OCI-LY7 (cell line): ENCODE measurements at regions not wholly inside any gene's neighbourhood (a gene's known extent, or its start where the extent isn't known, plus 50 kb on each side); places are given as distances from the start of the nearest gene placed in this dataset.

Experiments
- BruUV-seq: library from RNA; stranded (reverse); fragments of 400-500 nt; replicated peaks from 2 replicates; lab custom pipeline; 2021; lab: Mats Ljungman, UMichigan
- CTCF ChIA-PET: fragments of 300-600 bp; sonication (Branson Sonifier 250); formaldehyde crosslinking; loops from one replicate; lab custom pipeline; 2022; ENCODE audit warnings: antibody characterized with exemption; ENCODE audit not compliant: unreplicated experiment; lab: Charles Lee
- POLR2A ChIA-PET: fragments of 300-600 bp; sonication (Branson Sonifier 250); formaldehyde crosslinking; loops from one replicate; lab custom pipeline; 2022; ENCODE audit warnings: antibody characterized with exemption; lab: Charles Lee
- DNase-seq: peaks from one replicate; pipeline ENCODE4 v3.0.0-alpha.2; 2015; ENCODE audit warnings: low spot score
- H2AFZ ChIP-seq: fragments of 200-600 bp; sonication (generic), shearing (Covaris generic); 2 replicates; pipeline ENCODE4 v1.6.1; 2014; ENCODE audit warnings: mild to moderate bottlenecking, antibody characterized with exemption, low read length, moderate library complexity
- H3K27ac ChIP-seq: fragments of 200-600 bp; sonication (generic); 2 replicates; pipeline ENCODE4 v1.5.1; 2014; ENCODE audit warnings: mixed run types, low read depth, mild to moderate bottlenecking, moderate library complexity, low read length, inconsistent platforms; ENCODE audit not compliant: poor library complexity, severe bottlenecking
- H3K36me3 ChIP-seq: fragments of 200-600 bp; sonication (generic); 2 replicates; pipeline ENCODE4 v1.6.1; 2014; ENCODE audit warnings: mild to moderate bottlenecking, antibody characterized with exemption, low read length, moderate library complexity, mixed read lengths; ENCODE audit not compliant: insufficient read depth
- H3K4me1 ChIP-seq: fragments of 200-600 bp; sonication (generic); 2 replicates; pipeline ENCODE4 v1.5.1; 2014; ENCODE audit warnings: mild to moderate bottlenecking, low read length; ENCODE audit not compliant: insufficient read depth, poor library complexity, severe bottlenecking
- H3K4me2 ChIP-seq: fragments of 200-600 bp; sonication (generic); 2 replicates; pipeline ENCODE4 v1.6.1; 2014; ENCODE audit warnings: mild to moderate bottlenecking, low read length
- H3K4me3 ChIP-seq: fragments of 200-600 bp; sonication (generic); 2 replicates; pipeline ENCODE4 v1.5.1; 2014; ENCODE audit warnings: mild to moderate bottlenecking, low read depth, low read length; ENCODE audit not compliant: poor library complexity, severe bottlenecking
- H3K79me2 ChIP-seq: fragments of 200-600 bp; sonication (generic); 2 replicates; pipeline ENCODE4 v1.6.1; 2016; ENCODE audit warnings: low read depth, mild to moderate bottlenecking, low read length, moderate library complexity, mixed read lengths; ENCODE audit not compliant: insufficient read depth
- H3K9me2 ChIP-seq: fragments of 200-600 bp; sonication (generic); 2 replicates; pipeline ENCODE4 v1.6.1; 2016; ENCODE audit warnings: mild to moderate bottlenecking, low read length, mixed read lengths; ENCODE audit not compliant: insufficient read depth
- H3K9me3 ChIP-seq: fragments of 200-600 bp; sonication (generic); 2 replicates; pipeline ENCODE4 v1.6.1; 2014; ENCODE audit warnings: mild to moderate bottlenecking, mixed run types, low read length, mixed read lengths
- H4K20me1 ChIP-seq: fragments of 200-600 bp; sonication (generic); 2 replicates; pipeline ENCODE4 v1.6.1; 2014; ENCODE audit warnings: mild to moderate bottlenecking, antibody characterized with exemption, low read length, moderate library complexity, mixed read lengths; ENCODE audit not compliant: insufficient read depth
- EZH2phosphoT487 ChIP-seq: fragments of 200-600 bp; sonication (generic); IDR thresholded peaks from 2 replicates; pipeline ENCODE4 v1.6.1; 2018; ENCODE audit warnings: low read depth, borderline replicate concordance, mild to moderate bottlenecking, mixed run types, antibody characterized with exemption, low read length, moderate library complexity, mixed read lengths
- intact Hi-C: fragments of 100-400 bp; cut with micrococcal nuclease; formaldehyde crosslinking; loops from one replicate; pipeline ENCODE4 v1.10.0; 2022; ENCODE audit not compliant: unreplicated experiment
- TF ChIP-seq, protein P1 (sequence below): fragments of 200-600 bp; sonication (generic); conservative IDR thresholded peaks from 2 replicates; pipeline ENCODE4 v1.5.1; 2014; ENCODE audit warnings: mild to moderate bottlenecking, antibody characterized with exemption, low read length, moderate library complexity, mixed read lengths

DNA sequence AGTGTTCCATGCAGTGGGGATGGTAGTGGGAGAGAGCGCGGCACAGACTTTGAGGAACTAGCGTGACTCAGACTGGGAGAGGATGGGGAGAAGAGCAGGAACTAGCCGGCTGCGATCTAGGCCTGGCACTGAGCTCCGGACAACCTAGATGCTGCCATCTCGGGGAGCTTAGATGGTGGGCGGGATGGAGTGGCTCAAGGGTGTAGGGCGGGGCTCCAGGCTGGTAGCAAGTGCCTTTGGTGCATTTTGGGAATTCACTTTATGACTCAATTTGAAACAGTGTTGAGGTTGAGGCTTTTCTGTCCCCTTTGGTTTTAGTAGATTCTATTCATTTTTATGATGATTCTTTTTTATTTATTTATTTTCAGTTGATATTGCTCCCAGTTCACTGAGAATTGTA, 185.3 kb upstream of the GPR26 start:
- BruUV-seq = no TSS peak
- Histone ChIP-seq H3K4me1 (no peaks in the 10 kb centered on the region), H4K20me1 (no peaks in the 10 kb centered on the region), H2AFZ (no peak overlapping the region), H3K36me3 (no peaks in the 10 kb centered on the region), H3K9me2 (no peaks in the 10 kb centered on the region), H3K27ac (no peak overlapping the region), H3K79me2 (no peaks in the 10 kb centered on the region), H3K4me2 (no peak overlapping the region), H3K4me3 (no peak overlapping the region), H3K9me3 (no peaks in the 10 kb centered on the region)
- intact Hi-C loops = no loop called here
- TF ChIP-seq, protein P1, sequence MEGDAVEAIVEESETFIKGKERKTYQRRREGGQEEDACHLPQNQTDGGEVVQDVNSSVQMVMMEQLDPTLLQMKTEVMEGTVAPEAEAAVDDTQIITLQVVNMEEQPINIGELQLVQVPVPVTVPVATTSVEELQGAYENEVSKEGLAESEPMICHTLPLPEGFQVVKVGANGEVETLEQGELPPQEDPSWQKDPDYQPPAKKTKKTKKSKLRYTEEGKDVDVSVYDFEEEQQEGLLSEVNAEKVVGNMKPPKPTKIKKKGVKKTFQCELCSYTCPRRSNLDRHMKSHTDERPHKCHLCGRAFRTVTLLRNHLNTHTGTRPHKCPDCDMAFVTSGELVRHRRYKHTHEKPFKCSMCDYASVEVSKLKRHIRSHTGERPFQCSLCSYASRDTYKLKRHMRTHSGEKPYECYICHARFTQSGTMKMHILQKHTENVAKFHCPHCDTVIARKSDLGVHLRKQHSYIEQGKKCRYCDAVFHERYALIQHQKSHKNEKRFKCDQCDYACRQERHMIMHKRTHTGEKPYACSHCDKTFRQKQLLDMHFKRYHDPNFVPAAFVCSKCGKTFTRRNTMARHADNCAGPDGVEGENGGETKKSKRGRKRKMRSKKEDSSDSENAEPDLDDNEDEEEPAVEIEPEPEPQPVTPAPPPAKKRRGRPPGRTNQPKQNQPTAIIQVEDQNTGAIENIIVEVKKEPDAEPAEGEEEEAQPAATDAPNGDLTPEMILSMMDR = no peak
- ChIA-PET POLR2A (no interaction called here), CTCF (no interaction called here)
- no peak for DNase-seq

DNA sequence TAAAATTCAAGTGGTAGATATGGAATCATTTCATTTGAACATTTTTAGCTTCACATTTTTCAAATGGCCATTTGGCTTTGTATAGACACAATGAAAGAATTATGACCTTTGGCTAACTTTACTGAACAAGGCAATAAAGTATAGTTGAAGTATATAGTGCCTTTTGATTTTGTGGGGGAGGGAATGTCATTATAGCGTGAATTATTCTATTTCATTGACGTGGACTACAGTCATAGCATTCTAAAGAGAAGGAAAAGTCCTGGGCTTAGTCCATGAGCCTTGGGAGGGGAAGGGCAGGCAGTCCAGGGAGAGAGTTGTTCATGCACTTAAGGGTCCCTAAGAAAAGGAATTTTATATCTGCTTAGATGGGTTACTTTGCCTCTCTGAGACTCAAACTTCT, 181.4 kb upstream of the GPR26 start:
- no peaks in the 10 kb centered on the region for H3K9me2 ChIP-seq
- no peak overlapping the region for H2AFZ ChIP-seq
- H3K27ac ChIP-seq = no peak overlapping the region
- no peaks in the 10 kb centered on the region for H3K36me3 ChIP-seq
- POLR2A ChIA-PET = no interaction called here
- H3K4me1 ChIP-seq = no peaks in the 10 kb centered on the region
- no peaks in the 10 kb centered on the region for H4K20me1 ChIP-seq
- TF ChIP-seq EZH2phosphoT487 = no peak
- TF ChIP-seq, protein P1 = no peak
- CTCF ChIA-PET = no interaction called here
- H3K4me3 ChIP-seq = no peak overlapping the region
- H3K79me2 ChIP-seq = no peaks in the 10 kb centered on the region
- no peak overlapping the region for H3K4me2 ChIP-seq
- BruUV-seq = no TSS peak
- intact Hi-C loops = no loop called here
- H3K9me3 ChIP-seq = no peaks in the 10 kb centered on the region
- no peak for DNase-seq

DNA sequence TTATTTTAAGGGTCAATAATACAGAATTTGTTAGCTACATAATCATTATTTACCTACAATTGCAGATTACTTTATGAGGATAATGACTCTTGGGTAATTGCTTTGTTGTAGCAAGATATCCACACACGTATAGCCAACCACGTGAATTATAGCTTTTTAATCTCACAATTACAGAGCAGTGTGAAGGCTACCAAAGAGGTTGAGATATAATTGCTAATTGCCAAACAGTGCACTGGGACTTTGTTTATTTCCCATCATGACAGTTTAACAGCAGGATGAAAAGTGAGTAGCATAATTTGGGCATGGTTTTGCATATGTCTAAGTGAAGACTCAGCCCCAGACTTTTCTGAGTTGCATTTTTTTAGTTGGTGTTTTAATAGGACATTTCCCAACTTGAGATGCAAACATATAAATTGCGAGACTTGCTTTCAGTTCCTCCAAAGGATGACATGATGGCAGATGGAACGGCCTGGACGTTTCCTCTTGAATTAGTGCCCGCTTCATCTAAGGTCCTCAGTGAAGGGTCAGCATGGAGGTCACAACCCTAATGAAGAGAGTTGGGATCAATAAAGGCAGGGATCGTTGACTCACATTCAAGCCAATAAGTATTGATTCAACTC, 180.7 kb upstream of the GPR26 start:
- H4K20me1 ChIP-seq = no peaks in the 10 kb centered on the region
- TF ChIP-seq, protein P1 = no peak
- TF ChIP-seq EZH2phosphoT487 = no peak
- ChIA-PET CTCF (no interaction called here), POLR2A (interaction anchor here (0.7 kb wide), 1 partner anchor 42 kb away, joined by 3 read pairs; no protein-coding TSS in a partner anchor)
- no peaks in the 10 kb centered on the region for H3K36me3 ChIP-seq
- no peaks in the 10 kb centered on the region for H3K9me3 ChIP-seq
- no peaks in the 10 kb centered on the region for H3K9me2 ChIP-seq
- H2AFZ ChIP-seq = no peak overlapping the region
- H3K4me1 ChIP-seq = no peaks in the 10 kb centered on the region
- H3K4me2 ChIP-seq = no peak overlapping the region
- DNase-seq = no peak
- no TSS peak for BruUV-seq
- intact Hi-C loops = no loop called here
- no peaks in the 10 kb centered on the region for H3K79me2 ChIP-seq
- H3K4me3 ChIP-seq = no peak overlapping the region
- no peak overlapping the region for H3K27ac ChIP-seq
